GM04504 (cell line): ENCODE measurements at regions not wholly inside any gene's neighbourhood (a gene's known extent, or its start where the extent isn't known, plus 50 kb on each side); places are given as distances from the start of the nearest gene placed in this dataset.
A peak's percentile ranks its signal among the peaks of the same experiment; 100 is the strongest.

ENCODE experiments used
- DNase-seq: peaks from one replicate; pipeline ENCODE4 v3.0.0-alpha.2; 2012; ENCODE audit warnings: low read depth

DNA sequence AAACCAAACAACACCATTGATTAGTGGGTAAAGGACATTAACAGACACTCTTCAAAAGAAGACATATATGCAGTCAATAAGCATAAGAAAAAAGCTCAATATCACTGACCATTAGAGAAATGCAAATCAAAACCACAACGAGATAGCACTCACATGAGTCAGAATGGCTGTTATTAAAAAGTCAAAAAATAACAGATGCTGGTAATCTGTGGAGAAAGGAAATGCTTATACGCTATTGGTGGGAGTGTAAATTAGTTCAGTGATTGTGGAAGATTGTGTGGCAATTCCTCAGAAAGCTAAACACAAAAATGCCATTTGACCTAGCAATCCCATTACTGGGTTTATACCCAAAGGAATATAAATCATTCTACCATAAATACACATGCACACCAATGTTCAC, 182.6 kb downstream of the TRPC6 start:
- DNase-seq: peak; percentile 54

DNA sequence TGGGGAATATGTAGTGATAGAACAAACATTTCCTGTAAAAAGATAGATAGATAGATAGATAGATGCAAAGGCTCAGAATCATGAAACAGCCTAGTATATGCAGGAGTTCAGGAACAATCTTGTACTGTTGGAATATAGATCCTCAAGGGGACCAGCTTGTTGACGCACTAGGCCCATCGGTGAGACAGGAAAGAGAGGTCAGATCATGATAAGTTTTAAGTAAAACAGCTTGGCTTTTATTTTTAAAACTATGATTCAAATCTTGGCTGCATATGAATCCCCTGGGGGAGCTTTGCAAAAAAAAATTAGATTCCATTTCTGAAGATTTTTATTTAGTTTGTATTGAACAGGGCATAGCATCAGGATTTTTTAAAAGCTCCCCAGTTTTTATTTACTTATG, 185.8 kb downstream of the TRPC6 start:
- no peak for DNase-seq

DNA sequence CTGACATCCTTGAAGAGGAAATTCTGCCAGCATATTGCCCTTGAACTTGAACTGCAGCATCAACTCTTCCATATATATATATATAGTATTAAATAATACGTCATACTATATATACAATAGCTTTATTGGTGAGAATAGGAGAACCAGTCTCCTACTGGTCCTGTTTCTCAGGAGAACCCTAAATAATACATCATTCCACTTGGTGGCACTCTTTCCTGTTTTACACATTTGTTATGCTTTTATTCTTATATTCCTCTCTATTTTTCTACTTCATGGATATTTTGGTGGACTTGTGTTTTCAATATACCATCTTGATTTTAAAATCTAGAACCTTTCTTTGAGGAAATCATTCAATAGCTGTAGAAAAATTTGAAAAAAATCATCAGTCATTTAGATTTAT, 193.3 kb downstream of the TRPC6 start:
- no peak for DNase-seq

DNA sequence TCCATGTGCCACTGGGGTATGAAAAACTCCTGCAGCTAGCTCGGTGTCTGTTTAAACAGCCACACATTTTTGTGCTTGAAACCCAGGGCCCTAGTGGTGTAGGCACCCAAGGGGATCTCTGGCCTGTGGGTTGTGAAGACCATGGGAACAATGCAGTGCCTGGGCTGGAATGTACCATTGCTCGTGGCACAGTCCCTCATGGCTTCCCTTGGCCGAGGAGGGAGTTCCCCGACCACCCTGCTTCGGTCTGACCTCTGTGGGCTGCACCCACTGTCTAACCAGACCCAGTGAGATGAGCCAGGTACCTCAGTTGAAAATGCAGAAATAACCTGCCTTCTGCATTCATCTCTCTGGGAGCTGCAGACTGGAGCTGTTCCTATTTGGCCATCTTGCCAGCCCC, 214.0 kb downstream of the TRPC6 start:
- DNase-seq: no peak

DNA sequence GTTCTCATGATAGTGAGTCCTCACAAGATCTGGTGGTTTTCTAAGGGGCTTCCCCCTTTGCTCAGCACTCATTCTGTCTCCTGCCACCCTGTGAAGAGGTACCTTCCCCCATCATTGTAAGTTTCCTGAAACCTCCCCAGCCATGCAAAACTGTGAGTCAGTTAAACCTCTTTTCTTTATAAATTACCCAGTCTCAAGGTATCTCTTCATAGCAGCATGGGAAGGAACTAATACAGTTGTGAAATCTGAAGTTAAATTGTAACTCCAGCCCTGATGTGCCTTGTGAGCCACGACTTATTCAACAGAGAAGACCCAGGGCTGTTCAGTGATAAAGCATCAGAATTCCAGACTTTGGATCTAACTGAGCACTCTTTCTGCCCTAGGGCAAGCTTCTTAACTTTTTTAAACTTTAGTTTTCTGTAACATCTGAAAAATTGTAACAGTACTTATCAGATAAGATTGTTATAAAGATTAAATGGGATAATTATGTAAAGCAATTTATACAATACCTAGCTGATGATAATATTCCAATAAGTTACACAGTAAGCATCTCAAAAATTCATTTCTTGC, 220.0 kb downstream of the TRPC6 start:
- DNase-seq: no peak

DNA sequence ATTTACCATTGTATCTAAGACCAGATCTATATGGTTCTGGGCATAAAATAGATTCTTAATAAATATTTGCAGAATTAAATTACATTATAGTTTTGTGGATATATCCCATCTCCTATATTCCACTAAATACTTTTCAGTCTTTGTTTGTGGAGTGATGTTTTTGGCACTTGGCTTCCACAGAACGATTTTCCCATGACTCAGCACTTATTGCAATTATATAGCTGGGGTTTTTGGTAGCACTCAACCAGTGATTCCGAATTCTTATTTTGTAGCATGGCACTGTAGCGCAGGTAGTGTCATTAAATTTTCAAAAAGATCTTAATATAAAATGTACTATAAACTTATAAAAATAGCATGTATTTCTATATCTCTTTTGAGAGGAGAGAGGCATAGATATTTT, 221.2 kb downstream of the TRPC6 start:
- DNase-seq: no peak

DNA sequence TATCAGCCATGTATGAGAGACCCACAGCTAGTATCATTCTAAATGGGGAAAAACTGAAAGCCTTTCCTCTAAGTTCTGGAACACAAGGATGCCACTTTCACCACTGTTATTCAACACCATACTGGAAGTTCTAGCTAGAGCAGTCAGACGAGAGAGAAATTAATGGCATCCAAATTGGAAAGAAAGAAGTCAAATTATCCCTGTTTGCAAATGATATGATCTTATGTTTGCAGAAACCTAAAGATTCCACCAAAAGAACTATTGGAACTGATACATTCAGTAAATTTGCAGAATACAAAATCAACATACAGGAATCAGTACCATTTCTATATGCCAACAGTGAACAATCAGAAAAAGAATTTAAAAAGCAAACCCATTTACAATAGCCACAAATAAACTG, 226.0 kb downstream of the TRPC6 start:
- no peak for DNase-seq

DNA sequence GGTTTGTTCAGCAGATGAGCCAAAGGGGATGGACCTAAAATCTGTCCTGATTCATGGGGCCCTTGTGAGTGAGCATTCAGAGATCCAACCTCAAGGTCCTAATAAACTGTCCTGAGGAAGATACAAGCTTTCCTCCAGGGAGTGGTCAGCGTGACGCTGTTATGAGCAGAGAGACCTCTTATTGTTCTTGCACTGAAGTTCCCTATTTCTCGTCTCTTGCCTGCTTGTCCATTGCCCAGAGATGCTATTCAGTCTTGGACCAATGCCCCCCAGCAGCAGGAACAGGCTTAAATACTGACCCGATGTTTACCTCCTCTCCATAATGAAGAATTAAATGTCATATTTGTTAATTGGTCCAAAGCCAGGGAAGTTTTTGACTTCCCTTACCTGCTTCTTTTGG, 225.2 kb upstream of the PGR start:
- no peak for DNase-seq

DNA sequence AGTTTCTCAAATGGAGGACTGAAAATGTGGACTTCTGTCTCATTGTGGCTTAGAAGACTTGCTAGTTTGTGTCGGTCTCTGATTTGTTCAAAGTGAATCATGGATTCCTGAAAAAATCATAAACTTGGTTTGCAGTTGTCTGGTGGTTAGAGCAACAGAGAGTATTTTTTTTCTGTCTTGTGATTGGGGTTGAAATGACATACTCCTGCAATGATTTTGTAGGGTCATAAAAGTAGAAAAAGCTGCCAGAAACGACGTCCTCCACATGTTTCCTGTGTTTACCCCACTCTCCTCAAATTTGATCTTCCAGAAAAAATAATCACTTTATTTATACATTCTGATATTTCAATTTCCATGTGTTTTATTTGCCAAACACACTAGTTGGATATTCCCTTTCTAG, 219.2 kb upstream of the PGR start:
- DNase-seq: peak; percentile 30

DNA sequence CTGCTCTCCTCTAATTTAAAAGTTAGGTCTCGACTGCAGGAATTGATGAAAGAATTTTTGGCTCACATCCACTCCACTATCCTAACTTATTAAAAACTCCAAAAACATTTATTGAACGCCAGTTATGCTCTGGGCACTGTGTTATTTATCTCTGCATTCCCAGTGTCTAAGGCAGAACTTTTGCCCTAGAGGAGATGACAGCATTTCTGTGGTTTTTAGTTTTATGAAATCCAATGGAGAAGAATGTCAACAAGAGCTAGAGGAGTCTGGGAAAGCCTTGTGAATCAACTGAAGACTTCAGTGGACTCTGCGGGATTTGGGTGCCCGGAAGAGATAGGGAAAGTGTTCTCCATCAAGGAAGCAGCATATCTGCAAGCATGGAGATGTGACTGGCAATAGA, 217.0 kb upstream of the PGR start:
- DNase-seq: peak; percentile 54

DNA sequence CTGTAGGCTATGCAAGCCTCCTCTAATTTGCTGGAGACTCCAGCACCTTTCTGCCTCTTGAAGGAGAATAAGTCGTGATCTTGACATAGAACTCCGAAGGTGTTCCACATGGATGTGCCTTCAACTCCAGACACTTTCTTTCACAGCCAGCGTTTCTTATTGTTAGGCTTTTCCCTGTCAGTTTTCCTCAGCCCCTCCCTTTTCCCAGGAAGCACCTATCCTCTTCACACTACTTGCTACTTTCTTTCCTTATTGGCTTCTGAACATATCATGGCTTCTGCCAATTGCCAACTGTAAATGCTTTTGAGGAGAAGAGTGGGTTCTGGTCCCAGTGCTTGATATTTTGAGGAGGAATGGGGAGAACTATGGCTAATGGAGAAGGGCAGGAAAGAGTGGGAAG, 216.3 kb upstream of the PGR start:
- no peak for DNase-seq

DNA sequence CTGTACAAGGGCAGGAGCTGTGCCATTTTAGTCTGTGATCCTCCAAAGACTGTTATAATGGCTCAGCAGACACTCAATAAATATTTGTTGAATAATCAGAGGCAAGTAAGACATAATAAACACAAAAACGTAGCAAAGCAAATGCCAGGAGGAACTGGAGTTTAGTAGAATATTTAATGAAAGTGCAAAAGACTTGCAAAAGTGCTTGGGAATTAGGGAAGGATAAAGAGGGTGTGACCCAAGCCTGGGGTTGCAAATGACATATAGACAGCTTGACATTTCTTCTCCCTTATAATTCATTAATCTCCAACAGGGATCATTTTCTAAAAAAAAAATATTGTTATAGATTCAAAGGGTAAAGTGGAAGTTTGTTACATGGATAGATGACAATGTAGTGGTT, 212.7 kb upstream of the PGR start:
- no peak for DNase-seq

DNA sequence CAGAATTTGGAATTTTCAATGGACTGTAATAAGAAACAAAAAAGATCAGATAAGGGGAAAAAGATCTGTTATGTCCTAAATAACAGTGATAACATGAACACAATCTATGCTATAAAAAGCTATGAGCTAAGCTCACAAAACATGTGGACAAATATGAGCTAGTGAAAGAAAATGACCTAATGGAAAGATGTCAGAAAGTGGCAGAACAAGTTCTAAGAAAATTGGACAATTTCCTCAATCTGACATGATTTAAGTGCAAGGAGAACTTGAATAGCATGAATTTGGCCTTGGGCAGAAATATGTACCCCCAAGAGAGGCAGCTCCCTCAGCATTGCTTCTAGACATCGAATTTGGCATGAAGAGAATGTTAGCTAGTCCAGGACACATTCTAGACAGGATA, 212.0 kb upstream of the PGR start:
- DNase-seq: no peak

DNA sequence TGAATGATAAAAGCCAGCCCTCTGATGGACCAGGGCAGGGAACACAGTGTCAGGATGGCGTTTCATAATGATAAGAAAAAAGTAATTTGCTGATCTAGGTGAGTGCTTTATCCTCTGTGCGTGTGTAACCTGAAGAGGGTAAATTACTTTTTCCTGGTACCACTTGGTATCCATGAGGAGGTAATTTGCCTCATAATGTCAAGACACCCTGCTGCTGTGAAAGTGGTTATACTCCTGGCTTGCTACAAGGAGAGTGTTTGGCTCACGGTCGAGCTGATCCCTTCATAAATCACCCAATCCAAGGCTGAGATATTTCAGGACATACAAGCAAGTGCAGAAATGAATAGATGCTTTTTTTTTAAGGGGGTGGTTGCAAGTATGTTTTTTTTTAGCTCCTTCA, 207.2 kb upstream of the PGR start:
- DNase-seq: no peak

DNA sequence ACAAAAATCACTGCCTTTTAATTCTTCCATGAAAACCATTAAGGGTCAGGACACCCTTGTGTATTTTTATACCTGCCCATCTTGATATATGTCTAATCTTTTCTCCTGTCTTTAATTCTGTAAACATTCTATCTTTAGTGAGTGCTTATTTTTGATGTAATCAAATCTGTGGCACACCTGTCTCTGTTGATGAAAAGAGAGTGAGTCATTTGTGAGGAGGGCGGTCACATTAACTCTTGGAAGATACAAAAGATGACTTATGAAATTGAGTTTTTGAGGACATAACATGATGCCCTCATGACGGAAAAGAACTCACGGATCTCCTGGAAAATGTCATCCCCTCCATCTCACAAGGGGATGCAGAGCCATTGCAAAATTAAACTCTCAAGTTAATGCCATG, 206.5 kb upstream of the PGR start:
- DNase-seq: no peak

DNA sequence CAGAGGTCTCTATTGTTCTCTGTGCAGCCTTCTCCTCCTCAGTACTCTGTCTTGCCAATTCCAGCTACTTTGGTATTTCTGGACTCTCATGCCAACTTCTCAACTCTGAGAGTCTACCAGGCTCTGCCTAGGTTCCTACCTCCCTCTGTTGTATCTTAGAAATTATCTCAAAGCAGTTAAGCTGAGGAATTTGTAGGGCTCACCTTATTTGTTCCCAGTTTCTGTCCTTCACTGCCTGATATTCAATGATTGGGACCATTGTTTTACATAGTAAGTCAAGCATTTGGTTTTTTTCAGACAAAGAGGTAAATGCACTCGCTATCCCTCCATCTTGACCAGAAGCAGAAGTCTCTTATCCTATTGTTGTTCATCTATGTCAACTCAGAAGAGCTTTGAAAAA, 205.0 kb upstream of the PGR start:
- no peak for DNase-seq

DNA sequence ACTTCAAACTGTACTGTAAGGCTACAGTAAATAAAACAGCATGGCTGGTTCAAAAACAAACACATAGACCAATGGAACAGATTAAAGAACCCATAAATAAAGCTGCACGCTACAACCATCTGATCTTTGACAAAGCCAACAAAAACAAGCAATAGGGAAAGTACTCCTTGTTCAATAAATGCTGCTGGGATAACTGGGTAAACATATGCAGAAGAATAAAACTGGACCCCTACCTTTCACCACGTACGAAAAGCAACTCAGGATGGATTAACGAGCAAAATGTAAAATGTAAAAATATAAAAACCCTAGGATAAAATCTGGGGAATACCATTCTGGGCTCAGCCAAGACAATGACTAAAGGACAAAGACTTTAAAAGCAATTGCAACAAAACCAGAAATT, 201.8 kb upstream of the PGR start:
- DNase-seq: no peak

DNA sequence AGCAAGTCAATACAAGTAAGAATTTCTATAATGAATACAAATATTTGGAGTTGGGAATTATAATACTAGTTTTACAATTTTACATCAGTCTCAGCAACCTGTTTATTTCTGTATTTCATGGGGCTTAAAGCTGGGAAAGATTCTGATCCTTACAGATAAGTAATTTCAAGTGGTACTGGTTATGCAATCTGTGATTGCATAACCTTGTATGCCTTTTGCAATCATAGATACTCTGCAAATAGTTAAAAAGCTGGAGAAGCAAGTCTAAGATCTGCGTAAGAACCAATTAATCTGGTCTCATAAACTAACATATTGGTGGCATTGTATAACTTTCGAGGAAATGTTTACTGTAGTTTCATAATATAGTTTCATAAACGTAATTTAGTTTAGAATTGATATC, 198.3 kb upstream of the PGR start:
- no peak for DNase-seq

DNA sequence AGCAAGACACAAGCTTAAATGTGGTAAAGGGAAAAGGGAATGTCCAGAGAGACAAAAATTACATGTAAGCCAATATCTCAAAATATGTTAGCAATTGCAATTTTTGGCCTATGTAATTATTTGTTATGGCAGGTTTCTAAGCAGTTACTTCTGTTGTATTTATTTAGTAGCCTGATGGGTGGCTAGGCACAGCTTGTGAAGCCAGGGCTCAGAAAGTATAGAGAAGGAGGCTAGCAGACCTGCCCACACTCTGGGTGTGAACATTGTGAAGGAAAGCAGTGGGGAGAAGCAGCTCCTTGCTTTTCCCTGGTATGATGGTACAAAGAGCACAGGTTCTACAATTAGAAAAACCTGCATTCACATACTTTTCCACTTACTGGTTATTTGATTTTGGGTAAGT, 196.5 kb upstream of the PGR start:
- DNase-seq: no peak

DNA sequence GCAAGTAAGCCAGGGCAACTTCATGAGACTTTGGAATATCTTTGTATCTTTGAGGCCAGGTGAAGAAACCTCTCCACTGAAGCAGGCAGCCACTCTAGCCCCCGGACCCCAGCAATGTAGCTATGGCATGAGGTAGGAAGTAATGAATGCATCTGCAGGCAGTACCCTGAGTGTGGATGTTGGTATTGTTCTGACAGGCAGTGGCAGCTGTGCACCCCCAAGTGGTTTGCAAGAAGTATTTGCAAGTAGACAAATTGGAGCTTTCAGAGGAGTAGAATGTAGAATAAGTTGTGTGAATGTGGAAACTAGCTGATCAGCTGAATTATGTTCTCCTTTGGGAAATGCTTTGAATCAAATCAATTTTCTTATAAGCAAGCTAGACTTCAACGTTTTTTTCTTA, 194.4 kb upstream of the PGR start:
- DNase-seq: no peak

DNA sequence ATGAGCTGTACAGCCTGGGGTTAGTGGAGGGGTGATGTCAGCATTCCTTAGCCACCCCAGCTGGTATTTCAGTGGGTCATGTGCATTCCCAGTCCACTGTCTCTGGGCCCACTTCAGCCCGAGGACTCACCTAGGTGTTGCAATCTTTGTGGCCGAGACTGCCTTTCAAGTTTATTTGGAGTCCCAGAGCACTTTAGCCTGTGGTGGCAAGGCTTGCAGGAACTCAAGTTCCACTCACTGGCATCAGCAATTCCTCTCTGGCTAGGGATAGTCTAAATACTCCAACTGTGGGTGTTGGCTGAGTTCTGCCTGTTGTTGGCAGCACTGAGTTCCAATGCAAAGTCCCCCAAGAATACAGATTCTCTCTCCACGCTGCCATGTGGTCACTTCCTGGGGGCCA, 191.6 kb upstream of the PGR start:
- no peak for DNase-seq

DNA sequence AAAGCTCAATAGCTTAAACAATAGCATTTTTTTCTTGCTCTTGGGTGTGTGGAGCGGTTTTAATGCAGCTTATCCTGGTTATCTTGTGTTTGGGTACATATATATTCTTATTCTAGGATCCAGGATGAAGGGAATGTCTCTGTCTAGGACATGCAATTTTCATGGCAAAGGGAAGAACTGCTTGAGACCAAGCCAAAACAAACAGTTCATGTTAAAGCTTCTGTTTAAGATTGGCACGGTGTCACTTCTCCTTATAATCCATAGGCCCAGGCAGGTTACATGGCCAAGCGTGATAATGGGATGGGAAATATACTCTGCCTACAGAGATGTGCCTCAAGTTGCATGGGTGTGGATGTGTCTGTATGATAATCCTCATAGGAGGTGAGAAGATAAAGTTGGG, 177.1 kb upstream of the PGR start:
- no peak for DNase-seq

DNA sequence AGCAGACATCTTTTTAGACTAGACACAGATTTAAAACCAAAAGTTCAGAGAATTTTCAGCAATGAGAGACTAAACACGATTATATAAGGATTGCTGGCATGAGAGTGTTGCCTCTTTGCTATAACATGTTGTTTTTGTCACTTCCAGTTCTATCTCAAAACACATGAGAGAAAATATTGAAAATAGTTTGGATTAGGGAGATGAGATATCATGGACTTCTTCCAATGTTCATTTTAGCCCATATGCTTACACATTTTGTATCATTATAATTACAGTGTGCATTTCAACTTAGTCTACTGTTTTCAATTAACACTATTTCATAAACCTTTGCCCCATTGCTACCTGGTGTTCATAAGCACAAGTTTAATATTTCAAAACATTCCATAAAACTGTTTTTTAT, 175.9 kb upstream of the PGR start:
- no peak for DNase-seq

DNA sequence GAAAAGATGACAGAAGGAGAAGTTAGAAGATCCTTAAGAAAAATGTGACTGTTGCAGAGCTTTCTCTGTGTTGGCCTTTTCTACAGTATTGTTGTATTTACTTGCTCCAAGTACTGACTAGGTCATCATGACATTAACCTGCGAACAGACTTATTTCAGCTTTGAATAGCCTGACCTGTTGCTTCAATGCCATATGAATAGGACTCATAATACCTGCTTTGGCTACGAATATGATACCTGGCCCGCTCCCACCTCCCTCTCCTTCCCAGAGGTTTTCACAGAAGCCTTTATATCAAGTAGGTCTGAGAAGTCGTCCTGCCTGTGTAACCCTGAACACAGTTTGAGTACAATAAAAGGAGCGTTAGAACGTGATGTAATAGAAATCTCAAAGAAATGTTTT, 169.6 kb upstream of the PGR start:
- no peak for DNase-seq

DNA sequence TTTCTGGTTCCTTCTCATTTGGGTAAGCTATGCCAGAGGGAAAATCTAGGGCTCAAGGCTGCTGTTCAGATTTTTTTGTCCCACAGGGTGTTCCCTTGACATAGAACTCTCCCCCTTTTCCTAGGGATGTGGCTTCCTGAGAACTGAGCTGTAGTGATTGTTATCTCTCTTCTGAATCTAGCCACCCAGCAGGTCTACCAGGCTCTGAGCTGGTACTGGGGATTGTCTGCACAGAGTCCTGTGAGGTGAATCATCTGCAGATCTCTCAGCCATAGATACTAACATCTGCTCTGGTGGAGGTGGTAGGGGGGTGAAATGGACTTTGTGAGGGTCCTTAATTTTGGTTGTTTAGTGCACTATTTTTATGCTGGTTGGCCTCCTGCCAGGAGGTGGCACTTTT, 167.3 kb upstream of the PGR start:
- no peak for DNase-seq
